ENCODE measurements at regions not wholly inside any gene's neighbourhood (a gene's known extent, or its start where the extent isn't known, plus 50 kb on each side); places are given as distances from the start of the nearest gene placed in this dataset.

- TF ChIP-seq SP1 (IDR thresholded peaks at IDR 0.05) (no peak), ZNF384 (IDR thresholded peaks at IDR 0.05) (no peak), FOXK2 (IDR thresholded peaks at IDR 0.05) (no peak)
Observed at GRCh38 chr7:113548137-113548536, 370.7 kb downstream of the PPP1R3A start.

Data from HEK293T (cell line).